Loucy (cell line): ENCODE measurements at regions not wholly inside any gene's neighbourhood (a gene's known extent, or its start where the extent isn't known, plus 50 kb on each side); places are given as distances from the start of the nearest gene placed in this dataset.

ENCODE experiments used
- EZH2phosphoT487 ChIP-seq: fragments of 200-600 bp; IDR thresholded peaks from 2 replicates; pipeline ENCODE4 v1.6.1; 2018; ENCODE audit warnings: antibody characterized with exemption, mild to moderate bottlenecking, moderate library complexity, borderline replicate concordance
- TF ChIP-seq, protein P1 (sequence below): fragments of 200-600 bp; sonication (generic); conservative IDR thresholded peaks from 2 replicates; pipeline ENCODE4 v1.5.1; 2014; ENCODE audit warnings: mild to moderate bottlenecking, antibody characterized with exemption, low read length

DNA sequence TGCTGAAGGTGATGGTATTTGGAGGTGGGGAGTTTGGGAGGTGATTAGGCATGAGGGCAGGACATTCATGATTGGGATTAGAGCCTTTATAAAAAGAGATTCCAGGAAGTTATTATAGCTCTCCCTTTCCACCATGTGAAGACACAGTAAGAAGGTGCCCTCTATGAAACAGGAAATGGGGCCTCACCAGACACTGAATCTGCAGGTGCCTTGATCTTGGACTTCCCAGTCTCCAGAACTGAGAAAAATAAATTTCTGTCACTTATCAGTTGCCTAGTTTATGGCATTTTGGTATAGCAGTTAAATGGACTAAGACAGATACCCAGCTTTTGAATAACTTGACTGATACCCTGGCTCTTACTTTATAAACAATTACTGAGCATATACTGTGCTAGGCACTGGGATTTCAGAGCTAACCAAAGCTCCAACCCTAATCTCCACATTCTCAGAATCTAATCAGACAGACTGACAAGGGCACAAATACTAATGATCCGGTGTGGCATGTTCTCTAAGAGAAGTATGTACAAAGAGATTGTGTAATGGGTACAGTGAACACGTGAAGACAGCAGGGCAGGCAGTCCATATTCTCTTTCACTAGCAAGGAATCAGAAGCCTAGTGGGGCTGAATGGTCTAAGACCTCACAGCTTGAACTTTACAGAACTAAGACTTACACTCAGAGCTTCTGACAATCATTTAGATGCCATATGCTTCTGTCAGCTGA lies 343.1 kb downstream of the WDR72 start:
- TF ChIP-seq, protein P1, sequence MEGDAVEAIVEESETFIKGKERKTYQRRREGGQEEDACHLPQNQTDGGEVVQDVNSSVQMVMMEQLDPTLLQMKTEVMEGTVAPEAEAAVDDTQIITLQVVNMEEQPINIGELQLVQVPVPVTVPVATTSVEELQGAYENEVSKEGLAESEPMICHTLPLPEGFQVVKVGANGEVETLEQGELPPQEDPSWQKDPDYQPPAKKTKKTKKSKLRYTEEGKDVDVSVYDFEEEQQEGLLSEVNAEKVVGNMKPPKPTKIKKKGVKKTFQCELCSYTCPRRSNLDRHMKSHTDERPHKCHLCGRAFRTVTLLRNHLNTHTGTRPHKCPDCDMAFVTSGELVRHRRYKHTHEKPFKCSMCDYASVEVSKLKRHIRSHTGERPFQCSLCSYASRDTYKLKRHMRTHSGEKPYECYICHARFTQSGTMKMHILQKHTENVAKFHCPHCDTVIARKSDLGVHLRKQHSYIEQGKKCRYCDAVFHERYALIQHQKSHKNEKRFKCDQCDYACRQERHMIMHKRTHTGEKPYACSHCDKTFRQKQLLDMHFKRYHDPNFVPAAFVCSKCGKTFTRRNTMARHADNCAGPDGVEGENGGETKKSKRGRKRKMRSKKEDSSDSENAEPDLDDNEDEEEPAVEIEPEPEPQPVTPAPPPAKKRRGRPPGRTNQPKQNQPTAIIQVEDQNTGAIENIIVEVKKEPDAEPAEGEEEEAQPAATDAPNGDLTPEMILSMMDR, result no peak
- TF ChIP-seq EZH2phosphoT487, result no peak
